NCI-H446 treated with DMSO at 0.1 percent for 48 hours (cell line): ENCODE measurements at regions not wholly inside any gene's neighbourhood (a gene's known extent, or its start where the extent isn't known, plus 50 kb on each side); places are given as distances from the start of the nearest gene placed in this dataset.
"Not testable (repeated sequence)": the region's sequence is repeated elsewhere in the genome, so short reads cannot be mapped to it uniquely, and the experiment has no call there.

ENCODE experiments used
- DNase-seq: peaks from one replicate; lab custom pipeline; 2025; lab: John Stamatoyannopoulos, UW

DNA sequence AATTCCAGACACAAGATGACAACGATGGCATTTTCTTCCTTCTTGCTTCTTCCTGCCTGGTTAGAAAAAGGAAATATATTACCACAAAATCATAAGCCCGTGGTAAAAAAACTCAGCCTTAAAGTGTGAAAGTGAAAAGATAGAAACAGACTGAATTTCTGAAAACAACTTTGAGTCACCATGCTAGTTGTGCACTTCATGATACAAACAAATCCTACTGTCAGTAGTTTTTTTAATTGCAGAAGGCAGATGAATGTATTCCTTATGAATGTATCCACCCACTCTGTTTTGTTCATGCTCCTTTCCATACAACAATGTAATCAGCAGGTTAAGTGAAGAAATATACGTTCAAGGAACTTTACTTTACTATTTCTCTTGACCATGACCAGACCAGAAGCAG is 1144.7 kb downstream of the OTOL1 start:
- DNase-seq: no peak

DNA sequence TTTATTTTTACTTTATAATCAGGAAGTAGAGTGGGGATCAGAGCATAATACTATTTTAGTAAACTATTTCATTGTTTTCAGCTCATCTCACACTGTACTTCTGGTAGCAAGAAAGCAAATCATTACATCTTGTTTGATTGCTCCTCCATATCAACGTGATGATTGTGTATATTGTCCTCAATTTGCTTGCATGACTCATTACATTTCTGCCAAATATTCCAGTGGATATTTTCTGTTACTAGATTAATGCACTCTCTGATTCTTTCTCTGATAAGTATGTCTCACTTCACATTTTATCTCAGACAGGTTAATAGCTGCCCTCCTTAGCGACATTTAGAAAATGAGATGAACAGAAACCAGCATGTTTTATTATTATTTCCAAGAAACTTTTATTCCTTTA is 1145.3 kb downstream of the OTOL1 start:
- no peak for DNase-seq

DNA sequence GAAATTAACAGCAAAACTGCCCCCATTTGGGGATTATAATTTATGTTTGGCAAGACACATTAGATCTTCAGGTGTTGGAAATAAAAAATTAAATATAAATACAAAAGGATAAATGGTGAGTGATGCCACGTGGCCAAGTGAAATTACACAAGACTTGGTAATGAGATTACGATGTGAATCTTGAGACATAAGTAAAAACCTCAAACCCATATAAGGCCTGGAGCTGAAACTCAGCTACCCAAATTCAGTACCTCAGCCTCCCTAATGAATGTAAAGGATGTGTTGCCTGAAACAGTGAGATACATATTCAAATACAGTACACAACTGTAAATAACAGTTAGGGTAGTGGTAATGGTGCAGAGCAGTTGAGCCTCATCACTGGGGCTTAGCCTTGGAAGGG is 1146.6 kb downstream of the OTOL1 start:
- DNase-seq: no peak

DNA sequence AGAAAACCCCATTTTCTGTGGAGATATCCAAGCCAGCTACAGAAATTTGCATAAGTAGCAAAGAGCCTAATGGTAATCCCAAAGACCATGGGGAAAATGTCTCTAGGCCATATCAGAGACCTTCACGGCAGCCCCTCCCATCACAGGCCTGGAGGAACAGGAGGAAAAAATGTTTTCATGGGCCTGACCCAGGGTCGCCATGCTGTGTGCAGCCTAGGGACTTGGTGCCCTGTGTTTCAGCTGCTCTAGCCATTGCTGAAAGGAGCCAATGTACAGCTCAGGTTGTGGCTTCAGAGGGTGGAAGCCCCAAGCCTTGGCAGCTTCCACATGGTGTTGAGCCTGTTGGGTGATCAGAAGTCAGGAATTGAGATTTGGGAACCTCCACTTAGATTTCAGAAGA is 1150.7 kb downstream of the OTOL1 start:
- no peak for DNase-seq

DNA sequence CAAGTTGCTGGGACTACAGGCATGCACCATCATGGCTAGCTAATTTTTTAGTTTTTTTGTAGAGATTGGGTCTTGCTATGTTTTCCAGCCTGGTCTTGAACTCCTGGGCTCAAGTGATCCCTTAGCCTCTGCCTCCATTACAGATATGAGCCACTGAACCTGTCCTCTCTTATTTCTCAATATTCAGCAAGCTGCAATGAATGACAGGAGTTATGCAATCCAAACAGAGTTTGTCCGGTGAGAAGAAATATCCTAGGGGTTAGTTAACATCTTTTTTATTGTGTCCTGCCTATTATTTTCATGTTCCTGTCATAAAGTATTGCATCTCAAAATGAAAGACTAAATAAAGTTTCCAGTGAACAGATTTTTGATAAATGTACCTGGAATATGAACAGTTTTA is 1161.4 kb downstream of the OTOL1 start:
- no peak for DNase-seq

DNA sequence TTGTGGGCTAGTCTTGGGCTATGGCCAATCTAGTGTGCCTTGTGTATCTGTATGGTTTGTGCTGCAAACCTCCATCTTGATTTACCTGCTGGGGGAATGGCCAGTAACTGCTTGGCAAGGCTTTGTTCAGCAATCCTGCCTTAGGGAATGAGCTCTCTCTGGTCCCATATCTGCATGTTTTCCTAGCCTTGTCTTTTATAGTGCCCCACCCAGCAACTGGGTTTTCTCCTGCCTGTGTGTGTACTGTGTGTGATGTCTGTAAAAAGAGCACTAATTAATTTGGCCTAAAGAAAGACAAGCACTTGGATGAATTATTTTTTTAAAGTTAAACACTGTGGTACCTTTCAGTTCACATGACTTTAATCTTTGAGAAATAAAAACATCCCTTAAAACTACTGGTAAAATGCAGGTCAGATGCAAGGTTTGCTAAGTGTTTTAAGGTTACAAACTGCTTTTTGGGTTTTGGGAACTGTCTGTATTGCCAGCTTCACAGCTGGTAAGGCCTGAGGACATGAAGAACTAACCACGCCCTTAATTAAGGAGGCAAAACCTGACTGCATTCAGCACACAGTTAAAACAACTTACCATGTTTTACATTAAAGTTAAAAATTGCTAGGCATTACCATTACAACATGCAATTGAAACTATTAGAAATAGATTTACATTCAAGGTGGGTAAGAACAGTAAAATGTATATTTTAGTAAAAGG is 1169.2 kb downstream of the OTOL1 start:
- no peak for DNase-seq

DNA sequence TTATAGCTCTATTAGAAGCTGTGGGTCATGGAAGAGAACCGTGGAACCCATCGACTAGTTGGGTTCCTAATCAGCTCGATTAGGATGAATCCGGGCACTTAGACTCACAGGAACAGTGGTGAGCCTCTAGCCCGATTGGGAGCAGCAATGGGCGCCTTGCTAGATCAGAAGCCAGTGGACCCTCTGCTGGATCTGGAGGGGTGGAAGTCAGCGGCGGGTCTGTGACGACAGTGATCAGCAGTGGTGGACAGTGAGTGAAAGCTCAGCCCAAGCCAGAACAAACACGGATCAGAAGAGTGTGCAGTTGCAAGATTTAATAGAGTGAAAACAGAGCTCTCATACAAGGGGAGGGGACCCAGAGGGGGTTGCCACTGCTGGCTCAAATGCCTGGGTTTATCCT is 1170.2 kb downstream of the OTOL1 start:
- DNase-seq: no peak

DNA sequence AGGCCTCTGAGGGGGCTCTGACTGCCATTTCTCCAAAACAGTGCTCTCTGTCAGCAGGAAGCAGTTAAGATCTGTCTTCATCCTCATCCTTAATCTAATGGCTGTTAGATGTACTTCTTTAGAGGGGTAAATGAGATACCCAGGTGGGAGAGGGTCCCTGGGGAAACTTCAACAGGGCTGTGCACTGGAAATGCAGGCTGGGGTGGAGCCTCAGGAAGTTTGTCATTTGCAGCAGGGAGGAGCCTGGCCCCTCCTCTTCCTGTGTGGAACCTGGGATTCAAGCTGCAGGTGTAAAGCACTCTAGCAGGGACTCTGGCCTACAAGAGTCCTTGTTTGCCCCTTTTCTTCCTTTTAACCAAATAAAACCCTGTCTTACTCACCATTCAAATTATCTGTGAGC is 1173.6 kb downstream of the OTOL1 start:
- no peak for DNase-seq

DNA sequence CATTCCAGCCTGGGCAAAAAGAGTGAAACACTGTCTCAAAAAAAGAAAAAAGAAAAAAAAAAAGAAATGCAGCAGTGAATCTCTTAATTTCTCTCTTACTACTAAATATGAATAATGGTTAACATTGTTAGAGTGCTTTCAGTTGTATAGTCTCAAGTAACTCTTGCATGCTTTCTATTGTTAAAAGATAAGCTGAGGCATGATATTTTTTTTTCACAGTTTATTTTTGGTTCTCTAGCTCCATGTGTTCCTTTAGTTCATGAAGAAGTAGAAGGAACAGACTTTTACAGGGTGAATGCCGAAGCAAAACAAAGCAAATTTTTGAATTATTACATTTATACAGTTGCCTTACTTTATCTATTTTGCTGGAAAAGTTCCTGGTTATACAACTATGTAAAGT is 1180.9 kb downstream of the OTOL1 start:
- no peak for DNase-seq

DNA sequence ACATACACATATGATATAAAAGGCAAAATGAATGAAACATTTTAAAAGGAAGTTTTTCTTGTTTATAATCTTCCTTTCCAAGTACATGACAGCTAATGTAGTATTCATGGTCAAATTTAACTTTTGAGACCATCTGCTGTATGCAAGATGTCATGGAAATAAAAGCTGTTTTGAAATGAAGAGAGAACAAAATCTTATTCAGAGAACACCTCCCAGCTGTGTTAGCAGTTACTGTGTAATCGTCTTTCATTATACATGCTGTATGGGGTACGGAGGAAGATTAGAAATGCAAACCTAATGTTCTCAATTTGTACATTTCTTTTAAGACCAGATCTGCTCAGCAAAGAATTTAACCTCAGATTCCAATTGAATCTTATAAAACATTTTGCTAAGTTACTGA is 1182.3 kb downstream of the OTOL1 start:
- DNase-seq: no peak

DNA sequence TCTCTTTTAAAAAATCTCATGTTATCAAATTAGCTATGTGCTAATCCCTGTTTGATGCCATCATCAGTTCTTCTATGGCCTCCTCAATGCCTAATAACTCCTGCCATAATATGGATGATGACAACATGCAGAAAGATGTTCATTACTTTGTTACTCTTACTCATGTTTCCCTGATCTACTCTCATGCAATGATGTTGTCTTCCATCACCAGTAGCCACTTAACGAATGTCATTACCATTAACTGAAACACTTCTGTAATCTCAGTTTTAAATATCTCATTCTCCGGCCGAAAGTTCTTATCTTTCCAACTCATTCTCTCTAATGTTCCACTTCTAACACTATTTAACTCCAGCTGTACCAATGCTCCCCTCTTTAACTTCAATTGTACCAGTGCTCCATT is 1187.7 kb downstream of the OTOL1 start:
- no peak for DNase-seq

DNA sequence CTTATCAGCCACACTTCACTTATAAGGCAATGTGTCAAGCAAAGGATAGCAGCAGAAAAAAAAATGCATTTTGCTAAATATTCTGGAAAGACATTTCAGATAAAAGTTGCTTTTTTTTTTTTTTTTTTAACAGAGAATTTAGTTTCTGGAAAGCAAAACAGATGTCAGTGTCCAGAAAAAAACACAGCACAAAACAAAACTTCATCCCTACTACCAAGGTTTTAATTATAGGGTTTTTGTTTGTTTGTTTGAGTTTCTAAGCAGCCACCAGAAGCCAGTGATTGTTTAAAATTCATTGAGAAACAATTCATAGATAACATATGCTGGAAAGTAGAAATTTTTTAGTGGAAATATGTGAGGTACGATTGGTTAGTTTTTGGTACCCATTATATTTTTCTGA is 1202.7 kb downstream of the OTOL1 start:
- DNase-seq: no peak

DNA sequence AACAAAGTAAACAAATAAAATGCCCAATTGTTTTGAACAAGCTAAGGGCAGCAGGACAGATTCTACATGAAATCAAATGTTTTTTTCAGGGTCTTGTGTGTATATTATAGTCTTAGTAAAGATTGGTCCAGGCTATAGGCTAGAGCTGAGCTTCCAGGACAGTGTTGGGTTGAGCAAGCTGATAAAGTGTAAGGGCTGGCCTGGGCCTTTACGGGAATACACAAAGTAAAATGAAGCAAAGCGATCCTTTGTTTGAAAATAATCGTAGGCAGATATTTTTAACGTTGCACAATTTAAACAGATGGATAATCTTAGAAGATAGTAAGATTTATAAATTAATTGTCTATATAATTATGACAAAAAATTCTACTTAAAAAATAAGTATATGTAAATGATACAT is 1204.6 kb downstream of the OTOL1 start:
- no peak for DNase-seq

DNA sequence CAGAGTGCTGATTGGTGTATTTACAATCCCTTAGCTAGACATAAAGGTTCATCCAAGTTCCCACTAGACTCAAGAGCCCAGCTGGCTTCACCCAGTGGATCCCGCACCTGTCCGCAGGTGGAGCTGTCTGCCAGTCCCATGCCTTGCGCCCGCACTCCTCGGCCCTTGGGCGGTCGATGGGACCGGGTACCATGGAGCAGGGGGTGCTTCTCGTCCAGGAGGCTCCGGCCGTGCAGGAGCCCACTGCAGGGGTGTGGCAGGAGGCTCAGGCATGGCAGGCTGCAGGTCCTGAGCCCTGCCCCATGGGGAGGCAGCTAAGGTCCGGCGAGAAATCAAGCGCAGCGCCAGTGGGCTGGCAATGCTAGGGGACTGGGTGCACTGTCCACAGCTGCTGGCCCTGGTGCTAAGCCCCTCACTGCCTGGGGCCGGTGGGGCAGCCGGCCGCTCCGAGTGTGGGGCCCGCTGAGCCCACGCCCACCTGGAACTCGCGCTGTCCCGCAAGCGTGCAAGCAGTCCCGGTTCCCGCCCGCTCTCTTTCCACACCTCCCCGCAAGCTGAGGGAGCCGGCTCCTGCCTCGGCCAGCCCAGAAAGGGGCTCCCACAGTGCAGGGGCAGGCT is 1206.3 kb downstream of the OTOL1 start:
- no peak for DNase-seq

DNA sequence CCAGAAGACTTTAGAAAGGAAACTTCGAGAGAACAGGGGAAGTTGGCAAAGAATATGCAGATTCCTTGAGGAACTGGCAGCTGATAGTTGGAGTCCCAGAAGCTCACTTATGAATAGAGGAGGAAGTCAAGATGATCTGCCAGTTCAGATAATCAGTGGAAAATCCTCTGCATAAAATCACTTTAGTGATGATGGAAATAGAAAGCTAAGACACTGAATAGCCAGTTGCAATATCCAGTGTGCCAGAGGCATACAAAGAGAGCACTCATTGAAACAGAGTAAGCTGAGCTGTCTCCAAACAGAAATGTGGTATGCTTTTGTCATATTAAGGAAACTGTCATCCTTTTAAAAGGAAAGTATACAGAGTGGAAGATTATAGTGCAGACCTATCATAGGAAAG is 1207.6 kb downstream of the OTOL1 start:
- no peak for DNase-seq

DNA sequence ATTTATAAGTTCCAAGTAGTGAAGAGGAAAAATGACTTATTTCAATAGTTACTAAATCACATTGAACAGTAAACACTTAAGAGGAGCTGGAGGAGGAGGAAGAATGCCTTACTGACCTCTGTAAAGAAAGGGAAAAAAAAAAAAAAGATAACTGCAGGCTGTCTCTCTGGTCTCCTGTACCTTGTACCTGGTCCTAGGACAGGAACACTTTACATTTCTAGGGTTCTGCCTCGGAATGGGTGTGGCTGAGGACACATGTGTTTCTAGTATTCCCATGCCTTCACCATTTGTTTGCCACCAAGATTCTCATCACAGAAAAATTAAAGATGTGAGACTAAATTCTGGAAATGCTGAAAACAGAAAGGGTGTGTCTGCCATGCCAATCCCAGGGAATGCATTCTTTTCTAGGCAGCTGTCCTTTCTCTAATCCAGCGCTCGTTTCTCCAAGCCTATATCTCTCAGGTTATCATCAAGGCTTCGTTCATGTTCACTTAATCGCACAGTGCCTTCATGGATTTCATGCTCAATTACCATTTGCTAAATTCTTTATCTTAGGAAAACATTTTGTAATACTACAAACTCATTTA is 1208.3 kb downstream of the OTOL1 start:
- no peak for DNase-seq

DNA sequence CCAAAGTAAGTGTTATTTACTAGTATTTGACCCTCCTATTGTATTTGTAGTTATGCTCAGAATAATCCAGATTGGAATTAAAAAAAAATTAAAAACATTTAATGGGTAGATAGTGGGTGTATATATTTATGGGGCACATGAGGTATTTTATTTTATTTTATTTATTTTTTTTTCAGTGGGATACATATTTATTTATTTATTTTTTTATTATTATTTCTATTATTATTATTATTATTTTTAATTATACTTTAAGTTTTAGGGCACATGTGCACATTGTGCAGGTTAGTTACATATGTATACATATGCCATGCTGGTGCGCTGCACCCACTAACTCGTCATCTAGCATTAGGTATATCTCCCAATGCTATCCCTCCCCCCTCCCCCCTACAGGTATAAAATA is 1211.8 kb downstream of the OTOL1 start:
- not testable (repeated sequence) for DNase-seq

DNA sequence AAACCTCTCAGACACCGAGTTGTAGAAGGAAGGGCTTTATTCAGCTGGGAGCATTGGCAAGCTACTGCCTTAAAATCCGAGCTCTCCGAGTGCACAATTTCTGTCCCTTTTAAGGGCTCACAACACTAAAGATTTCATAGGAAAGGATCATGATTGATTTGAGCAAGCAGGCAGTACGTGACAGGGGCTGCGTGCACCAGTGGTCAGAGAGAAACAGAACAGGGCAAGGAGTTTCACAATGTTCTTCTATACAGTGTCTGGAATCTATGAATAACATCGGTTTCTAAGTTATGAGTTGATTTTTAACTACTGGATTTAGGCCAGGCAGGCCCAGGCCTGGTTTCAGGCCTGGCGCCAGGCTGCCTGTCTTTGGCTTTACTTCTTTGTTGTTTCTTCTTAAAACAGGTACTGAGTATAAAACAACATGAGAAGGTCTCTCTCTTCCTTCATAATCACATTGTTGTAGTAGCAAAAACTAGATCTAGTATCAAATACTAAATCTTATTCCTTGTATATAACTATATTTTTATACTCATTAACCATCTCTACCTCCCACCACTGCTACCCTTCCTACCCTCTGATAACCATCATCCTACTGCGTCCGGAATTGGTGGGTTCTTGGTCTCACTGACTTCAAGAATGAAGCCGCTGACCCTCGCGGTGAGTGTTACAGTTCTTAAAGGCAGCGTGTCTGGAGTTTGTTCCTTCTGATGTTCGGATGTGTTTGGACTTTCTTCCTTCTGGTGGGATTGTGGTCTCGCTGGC is 1212.5 kb downstream of the OTOL1 start:
- not testable (repeated sequence) for DNase-seq

DNA sequence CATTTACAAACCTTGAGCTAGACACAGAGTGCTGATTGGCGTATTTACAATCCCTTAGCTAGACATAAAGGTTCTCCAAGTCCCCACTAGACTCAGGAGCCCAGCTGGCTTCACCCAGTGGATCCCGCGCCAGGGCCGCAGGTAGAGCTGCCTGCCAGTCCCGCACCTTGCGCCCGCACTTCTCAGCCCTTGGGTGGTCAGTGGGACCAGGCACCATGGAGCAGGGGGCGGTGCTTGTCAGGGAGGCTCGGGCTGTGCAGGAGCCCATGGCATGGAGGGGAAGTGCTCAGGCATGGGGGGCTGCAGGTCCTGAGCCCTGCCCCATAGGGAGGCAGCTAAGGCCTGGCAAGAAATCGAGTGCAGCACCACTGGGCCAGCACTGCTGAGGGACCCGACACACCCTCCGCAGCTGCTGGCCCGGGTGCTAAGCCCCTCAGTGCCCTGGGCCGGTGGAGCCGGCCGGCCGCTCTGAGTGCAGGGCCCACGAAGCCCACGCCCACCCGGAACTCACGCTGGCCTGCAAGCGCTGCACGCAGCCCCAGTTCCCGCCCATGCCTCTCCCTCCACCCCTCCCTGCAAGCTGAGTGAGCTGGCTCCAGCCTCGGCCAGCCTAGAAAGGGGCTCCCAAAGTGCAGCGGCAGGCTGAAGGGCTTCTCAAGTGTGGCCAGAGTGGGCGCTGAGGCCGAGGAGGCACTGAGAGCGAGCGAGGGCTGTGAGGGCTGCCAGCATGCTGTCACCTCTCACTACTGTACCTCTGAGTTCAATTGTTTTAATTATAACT is 1213.9 kb downstream of the OTOL1 start:
- no peak for DNase-seq

DNA sequence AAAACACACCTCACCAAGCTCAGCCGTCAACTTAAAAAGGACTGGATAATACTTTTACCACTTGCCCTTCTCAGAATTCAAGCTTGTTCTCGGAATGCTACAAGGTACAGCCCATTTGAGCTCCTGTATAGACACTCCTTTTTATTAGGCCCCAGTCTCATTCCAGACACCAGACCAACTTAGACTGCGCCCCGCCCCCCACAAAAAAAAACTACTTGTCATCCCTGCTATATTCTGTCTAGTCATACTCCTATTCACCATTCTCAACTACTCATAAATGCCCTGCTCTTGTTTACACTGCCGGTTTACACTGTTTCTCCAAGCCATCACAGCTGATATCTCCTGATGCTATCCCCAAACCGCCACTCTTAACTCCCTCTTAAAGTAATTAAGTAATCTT is 1220.5 kb downstream of the OTOL1 start:
- not testable (repeated sequence) for DNase-seq

DNA sequence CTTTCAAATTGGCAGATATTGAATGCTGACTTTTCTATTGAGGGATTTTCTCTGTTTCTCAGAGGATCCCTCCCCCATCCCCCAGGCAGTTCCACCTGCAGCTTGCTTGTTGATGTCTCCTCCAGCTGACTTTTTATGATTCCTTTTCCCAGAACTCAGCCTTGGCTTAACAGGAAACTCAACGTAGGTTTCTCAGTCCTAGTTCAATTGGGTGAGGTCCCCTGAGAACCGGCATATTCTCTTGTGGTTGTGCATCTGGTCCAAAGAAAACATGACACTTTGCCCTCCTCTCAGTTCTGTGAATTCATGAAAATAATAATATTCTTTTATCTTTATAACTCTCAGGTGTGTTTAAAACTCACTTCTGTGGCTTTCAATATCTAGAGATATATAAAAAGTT is 1222.1 kb downstream of the OTOL1 start:
- no peak for DNase-seq

DNA sequence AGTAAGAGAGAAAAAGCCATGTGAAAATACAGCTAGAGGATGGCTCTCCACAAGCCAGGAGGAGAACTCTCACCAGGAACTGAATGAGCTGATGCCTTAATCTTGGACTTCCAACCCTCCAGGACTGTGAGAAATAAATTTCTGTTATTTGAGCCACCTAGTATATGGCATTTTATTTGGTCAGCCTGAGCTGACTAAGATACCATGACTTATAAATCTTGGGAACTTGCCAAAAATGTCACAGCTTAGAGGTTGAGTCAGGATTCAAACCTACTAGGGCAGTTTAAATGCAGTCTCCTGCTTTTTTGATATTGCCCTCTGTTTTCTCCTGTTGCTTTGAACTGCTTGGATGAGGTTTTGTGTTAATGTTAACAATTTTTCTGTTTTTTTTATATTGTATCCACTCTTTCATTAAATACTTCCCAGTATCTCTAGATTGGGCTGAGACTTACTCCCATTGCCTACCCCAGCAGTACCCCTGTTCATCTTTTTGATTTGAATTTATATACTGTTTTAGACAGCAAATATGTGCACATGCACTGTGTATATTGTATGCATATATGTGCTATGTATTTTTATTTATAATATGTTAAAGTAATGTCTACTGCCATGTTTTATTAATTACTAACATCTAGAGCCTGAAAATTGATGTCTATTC is 1223.2 kb downstream of the OTOL1 start:
- no peak for DNase-seq
